ENCODE measurements at regions not wholly inside any gene's neighbourhood (a gene's known extent, or its start where the extent isn't known, plus 50 kb on each side); places are given as distances from the start of the nearest gene placed in this dataset.
"Not testable (repeated sequence)": the region's sequence is repeated elsewhere in the genome, so short reads cannot be mapped to it uniquely, and the experiment has no call there.

- peak; percentile 1 for DNase-seq
Observed at GRCh38 chr6:17182961-17183360, 81.1 kb downstream of the STMND1 start.

GRCh38 chr6:17186925-17187324, 85.1 kb downstream of the STMND1 start:
- no peak for DNase-seq

GRCh38 chr6:17193106-17193775, 87.9 kb upstream of the RBM24 start:
- no peak for DNase-seq

- DNase-seq: no peak
Observed at GRCh38 chr6:17197607-17198006, 83.6 kb upstream of the RBM24 start.

GRCh38 chr6:17200395-17200794, 80.8 kb upstream of the RBM24 start:
- no peak for DNase-seq

GRCh38 chr6:17202526-17202925, 78.6 kb upstream of the RBM24 start:
- no peak for DNase-seq

GRCh38 chr6:17204533-17204932, 76.6 kb upstream of the RBM24 start:
- peak; percentile 26 for DNase-seq

GRCh38 chr6:17206566-17207072, 74.5 kb upstream of the RBM24 start:
- DNase-seq: no peak

- DNase-seq: no peak
Observed at GRCh38 chr6:17207281-17207680, 73.9 kb upstream of the RBM24 start.

GRCh38 chr6:17210683-17211082, 70.5 kb upstream of the RBM24 start:
- DNase-seq: no peak

GRCh38 chr6:17211101-17211500, 70.1 kb upstream of the RBM24 start:
- no peak for DNase-seq

- no peak for DNase-seq
Observed at GRCh38 chr6:17212546-17213371, 68.4 kb upstream of the RBM24 start.

- no peak for DNase-seq
Observed at GRCh38 chr6:17214106-17214505, 67.1 kb upstream of the RBM24 start.

- not testable (repeated sequence) for DNase-seq
Observed at GRCh38 chr6:17216972-17217371, 64.2 kb upstream of the RBM24 start.

- DNase-seq: no peak
Observed at GRCh38 chr6:17218023-17218748, 63.0 kb upstream of the RBM24 start.

GRCh38 chr6:17218749-17219093, 62.4 kb upstream of the RBM24 start:
- no peak for DNase-seq

- DNase-seq: no peak
Observed at GRCh38 chr6:17219098-17219497, 62.1 kb upstream of the RBM24 start.

GRCh38 chr6:17220040-17220910, 60.9 kb upstream of the RBM24 start:
- no peak for DNase-seq

- no peak for DNase-seq
Observed at GRCh38 chr6:17224056-17224455, 57.1 kb upstream of the RBM24 start.

GRCh38 chr6:17224501-17224900, 56.7 kb upstream of the RBM24 start:
- not testable (repeated sequence) for DNase-seq

GRCh38 chr6:17225767-17226630, 55.2 kb upstream of the RBM24 start:
- no peak for DNase-seq

- no peak for DNase-seq
Observed at GRCh38 chr6:17226786-17227233, 54.4 kb upstream of the RBM24 start.

Data from inflammatory macrophage treated with lipopolysaccharide for 4 hours (primary cell).